Mesenchymal stem cell (in vitro differentiated cells and primary cell): ENCODE measurements at regions not wholly inside any gene's neighbourhood (a gene's known extent, or its start where the extent isn't known, plus 50 kb on each side); places are given as distances from the start of the nearest gene placed in this dataset.

Source experiments
- DNase-seq: peaks from one replicate; pipeline ENCODE4 v3.0.0-alpha.2; 2013
- H2AFZ ChIP-seq: one replicate; pipeline ENCODE4 v1.6.1; 2013; ENCODE audit warnings: low read depth, mild to moderate bottlenecking, control low read depth, inconsistent platforms, low read length, moderate library complexity
- H2AK5ac ChIP-seq: 2 replicates; pipeline ENCODE4 v1.6.1; 2013; ENCODE audit warnings: low read length, moderate library complexity, mild to moderate bottlenecking, inconsistent platforms; ENCODE audit not compliant: severe bottlenecking
- H2BK120ac ChIP-seq: one replicate; pipeline ENCODE4 v1.6.1; 2013; ENCODE audit warnings: low read depth, mild to moderate bottlenecking, inconsistent platforms, low read length, moderate library complexity
- H2BK12ac ChIP-seq, 2 experiments: one replicate each; pipeline ENCODE4 v1.6.1; 2013; ENCODE audit warnings: inconsistent platforms in 2 of 2, low read length in 2 of 2, mild to moderate bottlenecking in 2 of 2, moderate library complexity in 2 of 2, control low read depth in 1 of 2
- H2BK15ac ChIP-seq: one replicate; pipeline ENCODE4 v1.6.1; 2013; ENCODE audit warnings: mild to moderate bottlenecking, low read depth, inconsistent platforms; ENCODE audit not compliant: poor library complexity, severe bottlenecking
- H2BK5ac ChIP-seq: 2 replicates; pipeline ENCODE4 v1.6.1; 2013; ENCODE audit warnings: low read depth, mild to moderate bottlenecking, low read length, control low read depth, inconsistent platforms; ENCODE audit not compliant: poor library complexity, severe bottlenecking
- H3K14ac ChIP-seq, 2 experiments: one replicate each; pipeline ENCODE4 v1.6.1; 2013; ENCODE audit warnings: inconsistent platforms in 2 of 2, low read length in 2 of 2, control low read depth in 1 of 2, mild to moderate bottlenecking in 1 of 2, moderate library complexity in 1 of 2
- H3K18ac ChIP-seq, 2 experiments: one replicate each; pipeline ENCODE4 v1.6.1; 2013; ENCODE audit warnings: inconsistent platforms in 2 of 2, low read length in 2 of 2, control low read depth in 1 of 2, low read depth in 1 of 2, mild to moderate bottlenecking in 1 of 2
- H3K23ac ChIP-seq, 2 experiments: one replicate each; pipeline ENCODE4 v1.6.1; 2013; ENCODE audit warnings: inconsistent platforms in 2 of 2, low read length in 2 of 2, mild to moderate bottlenecking in 2 of 2, moderate library complexity in 2 of 2, control low read depth in 1 of 2
- H3K27ac ChIP-seq: 2 replicates; pipeline ENCODE4 v1.5.1; 2013; ENCODE audit warnings: mild to moderate bottlenecking, moderate library complexity, low read length, control low read depth, inconsistent platforms; ENCODE audit not compliant: poor library complexity, severe bottlenecking
- H3K27me3 ChIP-seq, 2 experiments: 2 replicates each; pipeline versions ENCODE4 v1.6.1 to v1.7.0; 2013; ENCODE audit warnings: low read length in 2 of 2, mild to moderate bottlenecking in 2 of 2, moderate library complexity in 2 of 2, control low read depth in 1 of 2, inconsistent platforms in 1 of 2; ENCODE audit not compliant: control insufficient read depth in 1 of 2, insufficient read depth in 1 of 2
- H3K36me3 ChIP-seq, 2 experiments: 2 replicates each; pipeline versions ENCODE4 v1.6.1 to v1.7.0; 2013; ENCODE audit warnings: low read length in 2 of 2, control low read depth in 1 of 2, inconsistent platforms in 1 of 2, low read depth in 1 of 2, mild to moderate bottlenecking in 1 of 2; ENCODE audit not compliant: insufficient read depth in 2 of 2, control insufficient read depth in 1 of 2
- H3K4ac ChIP-seq, 2 experiments: one replicate each; pipeline ENCODE4 v1.6.1; 2013; ENCODE audit warnings: inconsistent platforms in 2 of 2, low read length in 2 of 2, mild to moderate bottlenecking in 2 of 2, moderate library complexity in 2 of 2, control low read depth in 1 of 2, low read depth in 1 of 2
- H3K4me1 ChIP-seq: 2 replicates; pipeline ENCODE4 v1.6.1; 2013; ENCODE audit warnings: low read depth, low read length, control low read depth; ENCODE audit not compliant: control insufficient read depth, insufficient read depth
- H3K4me2 ChIP-seq: 2 replicates; pipeline ENCODE4 v1.6.1; 2013; ENCODE audit warnings: low read length, mild to moderate bottlenecking, inconsistent platforms; ENCODE audit not compliant: poor library complexity, severe bottlenecking
- H3K4me3 ChIP-seq, 2 experiments: 2 replicates each; pipeline versions ENCODE4 v1.5.1 to v1.7.0; 2013; ENCODE audit warnings: low read length in 2 of 2, mild to moderate bottlenecking in 2 of 2, control low read depth in 1 of 2, low read depth in 1 of 2; ENCODE audit not compliant: insufficient read depth in 1 of 2
- H3K79me1 ChIP-seq: replicated peaks from 2 replicates; pipeline ENCODE4 v1.6.1; 2013; ENCODE audit warnings: mild to moderate bottlenecking, control low read depth, low read length, inconsistent platforms; ENCODE audit not compliant: poor library complexity, severe bottlenecking
- H3K9ac ChIP-seq: 2 replicates; pipeline ENCODE4 v1.7.0; 2013; ENCODE audit warnings: mild to moderate bottlenecking, low read length, moderate library complexity
- H3K9me3 ChIP-seq: 2 replicates; pipeline ENCODE4 v1.7.0; 2013; ENCODE audit warnings: mild to moderate bottlenecking, low read length; ENCODE audit not compliant: control insufficient read depth
- H4K8ac ChIP-seq: one replicate; pipeline ENCODE4 v1.6.1; 2013; ENCODE audit warnings: inconsistent platforms, mild to moderate bottlenecking, low read length, moderate library complexity
- H4K91ac ChIP-seq: one replicate; pipeline ENCODE4 v1.6.1; 2013; ENCODE audit warnings: mild to moderate bottlenecking, low read length, inconsistent platforms
- WGBS: methylation state at CpG from one replicate; pipeline ENCODE4 v1.1.7; 2013; ENCODE audit warnings: mixed read lengths; 5-methylcytosine and 5-hydroxymethylcytosine counted together

GRCh38 chr14:89486505-89486904 is 69.5 kb upstream of the FOXN3 start:
- no peak overlapping the region for H2BK15ac ChIP-seq
- H2AFZ ChIP-seq: no peak overlapping the region
- no peak overlapping the region for H3K23ac ChIP-seq
- no peak overlapping the region for H2BK12ac ChIP-seq
- H4K91ac ChIP-seq: no peak overlapping the region
- H2BK5ac ChIP-seq: no peak overlapping the region
- no peak overlapping the region for H3K18ac ChIP-seq
- peaks cover 10% of the 10 kb centered on the region for H3K4me1 ChIP-seq
- peaks cover 22% of the 10 kb centered on the region for H3K79me1 ChIP-seq
- no peak overlapping the region for H3K14ac ChIP-seq
- H2BK120ac ChIP-seq: no peak overlapping the region
- no peak for DNase-seq
- H3K4ac ChIP-seq: no peak overlapping the region
- no peaks in the 10 kb centered on the region for H3K9me3 ChIP-seq
- H3K4me2 ChIP-seq: no peak overlapping the region
- H2AK5ac ChIP-seq: no peak overlapping the region
- H3K4me3 ChIP-seq: no peak overlapping the region
- 96% methylated on average over 8 of the region's 8 CpGs for WGBS
- no peak overlapping the region for H4K8ac ChIP-seq
- H3K27me3 ChIP-seq: no peaks in the 10 kb centered on the region
- peaks cover 0 to 7% of the 10 kb centered on the region in 2 experiments for H3K36me3 ChIP-seq
- no peak overlapping the region for H3K27ac ChIP-seq
- no peak overlapping the region for H3K9ac ChIP-seq

DNA sequence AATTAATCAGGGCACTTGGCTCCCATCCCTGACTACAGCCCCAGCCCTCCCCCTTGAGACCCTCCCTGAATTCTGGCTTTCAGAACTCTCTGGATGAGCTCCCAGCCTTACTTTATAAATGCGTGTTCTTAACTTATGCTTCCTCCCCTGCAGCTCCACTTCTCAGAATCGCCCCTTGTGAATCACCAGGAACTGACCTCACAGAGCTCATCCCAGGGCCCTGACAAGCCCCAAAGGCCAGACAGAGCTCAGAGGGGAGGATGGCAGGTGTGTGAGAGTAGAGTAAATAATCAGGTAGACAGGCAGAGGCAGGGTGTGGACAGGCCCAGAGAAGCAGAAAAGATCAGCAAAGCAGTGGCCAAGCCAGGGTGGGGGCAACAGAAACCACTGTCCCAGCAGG is 68.2 kb upstream of the FOXN3 start:
- Histone ChIP-seq H2AK5ac (peak overlapping the region; percentile 36), H3K79me1 (peaks cover 21% of the 10 kb centered on the region), H3K27ac (no peak overlapping the region), H3K36me3 (peaks cover 0 to 7% of the 10 kb centered on the region in 2 experiments), H3K9me3 (no peaks in the 10 kb centered on the region), H3K14ac (no peak overlapping the region), H3K4me1 (peaks cover 10% of the 10 kb centered on the region), H2AFZ (no peak overlapping the region), H3K4me3 (no peak overlapping the region), H3K27me3 (no peaks in the 10 kb centered on the region), H3K9ac (no peak overlapping the region), H2BK120ac (no peak overlapping the region), H4K8ac (no peak overlapping the region), H2BK5ac (no peak overlapping the region), H3K4ac (no peak overlapping the region), H3K23ac (no peak overlapping the region), H2BK12ac (no peak overlapping the region), H4K91ac (no peak overlapping the region), H3K18ac (no peak overlapping the region), H2BK15ac (no peak overlapping the region), H3K4me2 (no peak overlapping the region)
- DNase-seq: no peak
- 100% methylated on average over 1 of the region's 2 CpGs for WGBS

DNA sequence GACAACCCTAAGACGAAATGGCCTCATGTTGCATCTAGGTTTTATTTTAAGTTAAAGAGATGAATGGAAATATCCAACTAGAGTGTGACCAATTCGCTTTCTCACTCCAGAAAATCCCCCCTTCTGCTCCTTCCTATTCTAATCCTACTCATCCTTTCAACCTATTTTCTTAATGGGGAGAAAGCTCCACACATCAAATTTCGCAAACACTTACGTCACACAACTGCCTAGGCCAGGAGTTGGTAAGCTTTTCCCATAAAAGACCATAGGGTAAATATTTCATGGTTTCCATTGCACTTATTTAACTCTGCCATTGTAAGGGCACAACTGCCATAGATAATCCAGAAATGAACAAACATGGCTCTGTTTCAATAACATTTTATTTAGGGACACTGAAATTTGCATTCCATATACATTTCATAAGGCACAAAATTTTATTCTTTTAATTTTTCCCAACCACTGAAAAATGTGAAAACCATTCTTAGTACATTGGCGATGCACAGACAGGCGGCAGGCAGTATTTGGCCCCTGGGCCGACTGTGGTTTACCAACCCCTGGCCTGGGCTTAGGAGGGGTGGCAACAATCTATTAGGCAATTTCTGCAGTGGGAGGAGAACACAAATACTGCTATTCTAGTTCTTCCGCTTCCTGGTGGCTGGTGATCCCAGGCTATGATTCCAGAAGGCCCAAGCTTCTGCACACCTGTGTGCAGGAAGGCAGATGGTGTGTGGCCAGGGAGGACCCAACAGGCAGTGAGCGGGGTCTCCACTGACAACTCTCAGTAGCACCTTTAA is 67.2 kb upstream of the FOXN3 start:
- Histone ChIP-seq H4K91ac (no peak overlapping the region), H2BK5ac (no peak overlapping the region), H4K8ac (no peak overlapping the region), H3K27me3 (no peaks in the 10 kb centered on the region), H3K4me3 (no peak overlapping the region), H2BK15ac (no peak overlapping the region), H3K79me1 (peaks cover 21% of the 10 kb centered on the region), H2AK5ac (no peak overlapping the region), H3K9me3 (no peaks in the 10 kb centered on the region), H3K23ac (no peak overlapping the region), H3K4me1 (peaks cover 3% of the 10 kb centered on the region), H3K4ac (no peak overlapping the region), H3K4me2 (no peak overlapping the region), H3K9ac (no peak overlapping the region), H3K27ac (no peak overlapping the region), H3K36me3 (peaks cover 0 to 7% of the 10 kb centered on the region in 2 experiments), H2AFZ (no peak overlapping the region), H2BK120ac (no peak overlapping the region), H3K18ac (no peak overlapping the region), H3K14ac (no peak overlapping the region), H2BK12ac (no peak overlapping the region)
- over 99% methylated on average over 8 of the region's 9 CpGs for WGBS
- no peak for DNase-seq

DNA sequence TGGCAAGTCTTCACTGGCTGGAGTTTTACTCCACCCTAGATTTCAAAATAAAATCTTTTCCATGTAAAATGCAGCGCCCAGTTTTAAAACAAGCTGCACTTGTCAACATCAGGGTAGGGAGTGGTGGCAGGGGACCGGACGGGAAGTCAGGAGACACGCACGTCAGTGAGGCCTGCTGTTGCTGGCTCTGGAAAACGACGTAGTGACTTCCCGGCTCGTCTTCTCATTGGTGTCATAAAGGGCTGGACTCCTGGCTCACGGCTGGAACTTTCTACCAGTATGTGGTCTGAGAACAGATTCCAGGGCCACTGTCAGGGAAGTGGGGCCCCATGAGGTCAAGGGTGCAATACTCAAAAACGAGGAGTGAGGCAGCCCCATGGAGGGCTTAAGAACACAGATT is 64.2 kb upstream of the FOXN3 start:
- WGBS: 58% methylated on average over 11 of the region's 11 CpGs
- Histone ChIP-seq H3K14ac (no peak overlapping the region), H4K8ac (no peak overlapping the region), H2BK12ac (no peak overlapping the region), H2BK15ac (no peak overlapping the region), H3K18ac (peak overlapping the region; percentile 37 to 39), H3K79me1 (peaks cover 13% of the 10 kb centered on the region), H2AFZ (no peak overlapping the region), H4K91ac (no peak overlapping the region), H3K36me3 (peaks cover 0 to 7% of the 10 kb centered on the region in 2 experiments), H2BK120ac (no peak overlapping the region), H2BK5ac (no peak overlapping the region), H3K27me3 (no peaks in the 10 kb centered on the region), H3K23ac (no peak overlapping the region), H3K4me3 (no peak overlapping the region), H3K9ac (peak overlapping the region; percentile 31), H3K9me3 (no peaks in the 10 kb centered on the region), H2AK5ac (no peak overlapping the region), H3K27ac (no peak overlapping the region), H3K4me2 (no peak overlapping the region), H3K4ac (no peak overlapping the region), H3K4me1 (peaks cover 3% of the 10 kb centered on the region)
- DNase-seq: peak; percentile 37
